NCI-H226 (cell line): ENCODE measurements at regions not wholly inside any gene's neighbourhood (a gene's known extent, or its start where the extent isn't known, plus 50 kb on each side); places are given as distances from the start of the nearest gene placed in this dataset.

ENCODE experiments used
- DNase-seq: peaks from one replicate; pipeline ENCODE4 v3.0.0-alpha.2; 2015

DNA sequence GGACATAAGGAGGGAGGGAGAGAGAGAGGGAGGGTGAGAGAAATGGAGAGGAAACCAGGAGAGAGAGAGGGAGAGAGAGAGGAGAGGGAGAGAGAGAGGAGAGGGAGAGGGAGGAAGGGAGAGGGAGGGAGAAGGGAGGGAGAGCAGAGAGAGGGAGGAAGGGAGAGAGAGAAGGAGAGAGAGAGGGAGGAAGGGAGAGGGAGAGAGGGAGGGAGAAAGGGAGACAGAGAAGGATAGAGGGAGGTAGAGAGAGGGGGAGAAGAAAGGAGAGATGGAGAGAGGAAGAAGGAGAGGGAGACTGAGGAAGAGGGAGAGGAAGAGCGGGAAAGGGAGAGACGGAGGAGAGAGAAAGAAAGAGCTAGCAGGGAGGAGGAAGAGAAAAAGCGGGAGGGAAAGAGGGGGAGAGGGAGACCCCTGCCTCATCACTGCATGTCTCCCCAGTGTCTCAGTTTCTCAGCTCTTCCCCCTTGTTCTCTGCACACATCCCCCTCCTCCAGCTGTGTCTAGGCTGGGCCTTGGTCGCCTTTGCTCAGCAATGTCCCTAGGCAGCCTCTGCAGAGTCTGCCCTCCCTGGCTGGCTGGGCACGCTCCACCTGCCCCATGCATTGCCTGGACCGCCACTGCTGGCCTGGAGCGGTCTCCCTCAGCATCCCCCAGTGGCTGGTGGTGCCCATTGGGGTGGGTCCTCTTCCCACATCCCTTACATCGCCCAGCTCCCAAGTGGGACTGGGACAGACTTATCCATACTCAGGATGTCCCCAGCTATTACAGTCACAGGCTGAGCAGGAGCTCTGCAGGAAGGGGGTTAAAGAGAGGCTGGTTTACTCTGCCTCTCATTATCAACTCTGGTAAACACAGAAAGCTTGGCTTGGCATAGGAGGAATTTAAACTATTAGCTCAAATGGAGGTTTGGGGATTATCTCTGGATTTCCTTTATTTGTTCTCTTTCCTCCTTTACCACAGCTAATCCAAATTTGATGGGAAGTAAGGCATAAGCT lies 85.7 kb upstream of the APCDD1 start:
- no peak for DNase-seq

DNA sequence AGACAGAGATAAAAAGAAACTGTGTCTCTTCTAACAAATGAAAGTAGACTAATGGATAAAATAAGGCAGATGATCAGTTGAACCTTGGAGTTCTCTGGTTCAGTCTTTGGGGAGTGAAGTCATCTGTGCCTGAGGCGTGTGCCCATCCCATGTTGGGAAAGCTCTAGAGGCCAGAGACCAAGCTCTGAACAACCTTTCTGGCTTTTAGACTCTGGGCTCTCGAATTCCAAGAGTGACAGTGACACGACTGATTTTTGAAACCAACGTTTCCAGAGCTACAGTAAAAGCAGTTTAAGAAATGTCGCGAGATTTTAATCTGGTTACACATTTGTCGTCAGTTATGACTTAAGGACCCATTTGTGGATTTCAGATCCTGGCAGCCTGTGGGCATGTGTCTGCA lies 83.7 kb upstream of the APCDD1 start:
- no peak for DNase-seq

DNA sequence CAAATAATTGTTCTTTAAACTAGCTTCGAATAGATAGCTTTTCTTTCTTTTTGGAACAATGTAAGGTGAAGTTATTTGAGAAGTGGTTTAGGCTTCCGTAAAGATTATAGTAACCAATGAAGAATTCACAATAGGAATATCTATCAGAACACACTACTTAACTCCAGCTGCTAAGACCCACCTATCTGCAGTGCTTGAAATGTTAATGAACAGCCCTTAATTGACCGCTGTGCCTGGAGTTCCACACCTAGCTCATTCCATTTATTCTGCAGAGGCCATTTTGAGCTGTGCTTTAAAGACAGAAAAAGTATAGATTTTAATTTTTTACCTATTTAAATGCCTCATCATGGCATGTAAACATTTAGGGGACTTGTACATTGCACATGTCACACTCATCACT lies 83.3 kb upstream of the APCDD1 start:
- DNase-seq: no peak

DNA sequence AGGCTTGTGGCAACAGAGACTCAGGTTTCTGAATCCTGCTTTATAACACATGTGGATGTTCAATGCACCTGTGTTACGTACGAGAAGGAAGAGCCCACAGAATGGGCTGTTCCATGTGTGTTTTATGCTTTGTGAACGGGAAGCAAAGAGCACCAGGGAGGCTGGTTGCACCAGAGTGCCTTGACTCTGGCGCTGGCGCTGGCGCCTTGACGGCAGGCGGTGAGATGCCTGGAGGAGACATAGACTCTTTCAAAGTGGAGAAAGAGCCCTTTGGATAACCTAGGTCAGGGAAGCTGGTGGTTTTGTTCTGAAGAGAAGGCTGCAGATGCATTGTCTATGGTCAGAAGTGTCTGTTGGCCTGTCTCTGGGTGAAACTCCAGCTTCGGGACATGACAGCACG lies 80.2 kb upstream of the APCDD1 start:
- DNase-seq: no peak

DNA sequence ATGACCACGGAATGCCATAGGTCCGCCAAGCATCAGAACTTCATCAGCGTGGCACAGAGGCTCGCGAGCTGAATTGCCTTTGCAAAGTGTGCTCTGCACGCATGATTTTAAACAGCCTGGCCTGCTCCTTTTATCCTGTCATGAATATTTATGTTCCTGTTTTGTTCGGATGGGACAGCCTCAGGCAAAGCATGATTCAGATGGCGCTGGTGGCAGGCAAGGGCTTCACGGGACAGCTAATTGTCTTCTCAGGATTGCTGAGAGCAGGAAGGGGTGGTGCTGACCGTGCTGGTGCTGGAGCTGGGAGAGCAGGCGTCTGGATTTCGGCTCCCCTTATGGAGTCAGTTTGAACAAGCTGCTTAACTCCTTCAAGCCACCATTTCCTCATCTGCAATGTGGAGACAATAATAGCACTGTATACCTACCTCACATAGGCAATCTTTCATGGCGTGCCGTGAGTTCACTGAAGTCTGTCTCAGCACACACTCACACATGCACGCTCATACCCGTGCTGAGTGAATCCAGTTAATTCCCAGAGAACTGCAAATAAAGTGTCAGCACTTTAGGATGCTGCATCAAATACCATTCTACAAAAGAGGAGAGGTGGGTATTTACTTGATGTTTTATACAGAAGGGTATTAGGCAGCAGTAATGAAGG lies 79.7 kb upstream of the APCDD1 start:
- no peak for DNase-seq

DNA sequence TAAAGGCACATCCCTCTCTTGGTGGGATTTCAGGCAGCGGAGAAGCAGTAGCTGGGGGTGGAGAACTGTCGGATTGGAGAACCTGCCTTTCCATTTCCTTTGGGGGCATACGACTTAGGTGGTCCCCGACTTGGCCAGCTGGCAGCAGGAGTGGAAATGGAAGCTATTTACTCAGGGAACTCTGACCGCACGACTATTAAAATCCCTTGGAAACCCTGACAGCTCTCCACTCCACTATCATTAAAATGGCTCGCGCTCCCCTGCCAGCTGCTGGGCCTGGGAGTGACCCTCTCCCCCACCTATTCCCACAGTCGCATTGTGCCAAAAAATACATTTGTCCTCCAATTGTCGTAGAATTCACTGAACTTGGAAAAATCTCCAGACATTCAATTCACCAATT lies 77.7 kb upstream of the APCDD1 start:
- DNase-seq: no peak

DNA sequence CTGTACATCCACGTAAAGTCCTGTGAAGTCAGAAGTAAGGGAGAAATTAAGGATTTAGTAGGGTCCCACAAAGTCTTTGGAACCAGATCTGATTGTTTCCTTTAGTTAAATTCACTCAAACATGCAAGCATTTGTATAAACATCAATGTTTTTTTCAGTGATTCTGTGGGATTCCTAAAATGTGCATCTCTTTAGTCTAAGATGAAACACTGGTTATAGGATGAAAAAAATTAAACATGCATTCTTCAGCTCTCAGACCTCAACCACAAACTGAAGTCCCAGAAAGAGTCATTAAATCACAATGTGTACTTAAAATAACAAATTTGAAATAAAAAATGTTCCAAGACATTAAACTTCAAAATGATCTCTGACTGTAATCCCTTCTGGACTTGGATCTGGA lies 76.5 kb upstream of the APCDD1 start:
- no peak for DNase-seq

DNA sequence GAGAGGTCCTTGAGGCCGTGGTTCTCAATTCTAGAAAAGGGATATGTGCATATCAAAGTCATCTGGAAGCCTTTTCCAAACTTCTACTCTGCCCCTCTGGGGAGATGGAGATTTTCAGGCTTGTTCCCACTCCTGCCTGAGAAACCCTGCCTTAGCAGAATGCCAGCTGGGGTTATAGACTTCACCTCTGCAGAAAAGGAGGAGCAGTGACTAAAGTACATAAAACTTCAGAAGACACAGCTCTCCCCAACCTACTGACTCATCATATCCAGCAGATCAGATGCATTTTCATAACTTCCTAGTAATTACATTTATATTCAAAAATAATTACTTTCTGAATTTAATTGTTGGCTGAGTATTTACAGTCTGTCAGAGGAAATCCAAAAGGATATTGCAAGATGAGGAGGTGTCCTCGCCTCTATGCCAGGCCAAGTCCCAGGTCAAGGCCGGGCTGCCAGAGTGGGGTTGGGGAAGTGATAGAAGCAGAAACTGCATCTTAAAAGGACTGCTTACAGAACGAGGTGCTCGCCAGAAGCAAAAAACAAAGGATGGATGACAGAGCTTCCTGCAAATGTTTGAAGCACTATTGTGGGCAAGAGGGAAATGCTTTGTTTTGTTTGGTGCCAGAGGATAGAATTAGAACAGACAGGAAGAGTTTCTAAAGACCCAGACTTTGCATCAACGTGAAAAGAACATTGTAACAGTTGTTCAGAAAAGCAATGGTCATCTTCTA lies 75.6 kb upstream of the APCDD1 start:
- DNase-seq: no peak

DNA sequence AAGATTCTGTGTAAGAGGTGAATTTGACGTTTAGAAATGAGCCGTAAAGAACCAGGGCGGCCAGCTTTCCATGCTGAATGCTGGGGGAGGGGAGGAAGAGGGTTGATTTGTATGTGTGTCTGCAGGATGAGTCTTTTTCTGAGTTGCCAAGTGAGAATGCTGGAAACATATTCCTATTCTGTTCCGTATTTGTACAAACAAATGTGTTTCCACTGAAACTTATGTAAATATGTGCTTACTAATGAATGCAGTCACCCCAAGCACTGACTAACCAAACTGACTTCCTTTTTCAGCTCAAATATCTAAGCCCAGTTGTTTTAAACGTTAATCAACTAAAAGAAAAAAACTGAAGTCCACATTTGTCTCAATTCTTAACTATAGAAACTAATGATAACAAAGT lies 74.9 kb upstream of the APCDD1 start:
- no peak for DNase-seq

DNA sequence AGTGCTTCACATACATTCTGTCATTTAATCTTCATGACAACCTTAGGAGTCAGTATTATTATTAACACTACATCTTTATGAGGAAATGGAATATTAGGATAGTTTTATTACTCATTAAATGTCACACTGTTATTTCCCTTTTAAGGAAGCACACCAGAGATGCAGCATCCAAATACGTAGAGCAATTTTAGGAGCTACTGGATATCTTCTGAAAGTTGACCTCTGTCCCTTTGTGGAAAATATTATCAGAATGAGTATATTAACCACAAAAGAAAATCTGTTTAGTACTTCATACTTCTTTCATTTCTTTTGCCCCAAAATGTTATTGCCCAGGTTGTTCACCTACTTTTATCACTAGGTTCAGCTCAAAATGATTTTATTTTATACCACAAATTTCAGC lies 72.9 kb upstream of the APCDD1 start:
- no peak for DNase-seq

DNA sequence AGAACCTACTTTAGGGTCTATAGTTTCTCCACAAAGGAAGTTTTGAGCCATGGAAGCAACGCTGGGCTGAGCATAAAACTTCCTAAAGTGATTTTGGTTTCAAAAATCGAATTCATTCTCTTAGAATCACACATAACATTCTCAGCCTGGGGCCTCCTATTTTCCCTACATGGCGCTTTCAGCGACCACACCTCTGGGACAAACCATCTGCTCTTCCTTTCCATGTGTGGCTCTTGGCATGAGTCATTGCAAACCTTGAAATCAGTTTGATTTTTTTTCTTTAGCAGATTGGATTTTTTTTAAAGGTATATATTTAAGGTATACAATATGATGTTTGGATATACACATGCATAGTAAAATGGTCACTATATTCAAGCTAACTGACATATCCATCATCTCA lies 72.5 kb upstream of the APCDD1 start:
- no peak for DNase-seq

DNA sequence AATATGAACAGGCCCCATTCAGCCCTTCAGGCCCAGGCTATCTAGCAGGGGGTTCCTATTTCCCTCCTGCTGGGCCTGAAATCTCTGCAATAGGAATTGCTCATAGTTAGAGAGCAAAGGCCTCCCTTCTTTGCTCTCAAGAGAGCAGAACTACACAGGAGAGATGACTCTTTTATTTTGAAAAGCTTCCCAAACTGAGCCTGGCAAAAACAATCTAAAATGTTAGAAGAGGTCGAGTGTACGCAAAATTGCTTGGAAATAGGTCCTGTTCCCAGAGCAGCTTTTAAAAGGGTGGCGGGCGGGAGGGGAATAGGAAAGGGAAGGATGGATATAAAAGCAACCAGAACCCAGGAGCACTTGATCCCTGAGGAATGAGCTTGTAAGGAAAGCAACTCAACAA lies 68.4 kb upstream of the APCDD1 start:
- DNase-seq: no peak

DNA sequence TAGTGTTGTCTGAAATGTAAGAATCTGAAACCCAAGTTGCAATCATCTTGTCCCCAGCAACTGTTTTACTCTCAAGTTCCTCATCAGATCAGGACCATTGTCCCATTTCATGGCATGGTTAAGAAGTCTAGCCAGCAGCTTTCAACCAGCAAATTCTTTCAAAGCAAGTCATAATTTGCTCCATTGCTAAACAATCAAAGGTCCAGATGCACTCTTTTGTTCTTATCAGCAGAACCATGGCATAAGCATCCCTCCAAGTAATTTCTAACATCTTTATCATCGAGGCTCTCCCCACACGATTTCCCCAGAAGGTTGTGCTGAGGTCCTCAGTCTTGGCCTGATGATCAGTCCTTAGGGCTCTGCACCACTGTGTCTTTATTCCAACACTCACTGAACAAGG lies 67.5 kb upstream of the APCDD1 start:
- peak; percentile 38 for DNase-seq

DNA sequence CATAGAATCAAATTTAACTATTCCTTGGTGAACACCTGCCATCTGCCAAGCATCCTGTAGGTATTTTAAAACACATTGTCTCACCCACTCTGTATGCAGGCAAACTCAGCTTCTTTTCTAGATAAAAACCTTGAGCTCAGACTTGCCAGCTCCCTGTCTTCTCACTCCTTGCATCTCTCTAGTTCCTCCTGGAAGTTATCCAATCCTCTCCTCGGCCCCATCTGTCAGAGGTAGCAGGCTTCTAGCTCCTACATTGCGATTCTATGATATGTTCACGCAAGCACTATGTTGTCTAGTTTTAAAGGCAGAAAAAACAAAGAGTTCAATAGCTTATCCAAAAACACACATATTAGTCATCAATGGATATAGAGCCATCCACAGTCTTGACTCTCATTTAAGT lies 67.0 kb upstream of the APCDD1 start:
- DNase-seq: peak; percentile 15

DNA sequence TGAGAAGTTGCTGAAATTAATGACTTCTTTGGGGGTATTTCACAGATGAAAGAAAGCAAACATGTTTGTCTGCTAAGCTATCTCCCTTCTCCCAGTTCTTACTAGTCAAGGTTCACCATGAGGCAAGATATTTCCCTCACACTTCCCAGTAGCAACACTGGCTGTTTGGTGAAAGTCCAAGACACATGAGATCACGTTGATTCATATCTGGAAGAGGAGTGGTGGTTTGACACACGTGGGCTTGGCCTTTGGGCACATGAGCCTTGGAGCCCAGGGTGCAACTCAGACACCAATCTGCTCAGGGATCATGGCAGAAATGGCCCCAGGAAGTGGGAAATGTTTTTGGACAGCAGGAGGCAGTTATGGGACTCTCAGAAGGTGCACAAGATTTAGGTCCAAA lies 66.1 kb upstream of the APCDD1 start:
- no peak for DNase-seq

DNA sequence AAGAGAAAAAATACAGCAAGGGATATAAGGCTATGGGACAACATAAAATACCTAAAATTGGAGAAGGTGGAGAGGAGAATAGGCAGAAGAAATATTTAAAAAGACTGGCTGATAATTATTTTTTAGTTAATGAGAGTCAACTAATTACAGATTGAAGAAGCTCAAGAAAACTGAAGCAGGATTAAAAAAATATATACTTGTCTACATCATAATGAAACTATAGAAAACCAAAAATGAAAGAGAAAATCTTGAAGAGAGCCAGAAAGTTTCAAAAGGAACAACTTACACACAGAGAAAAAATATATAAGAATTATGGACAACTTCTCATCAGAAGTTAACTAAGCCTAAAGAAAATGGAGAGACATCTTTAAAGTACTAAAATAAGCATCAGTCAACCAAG lies 62.9 kb upstream of the APCDD1 start:
- no peak for DNase-seq

DNA sequence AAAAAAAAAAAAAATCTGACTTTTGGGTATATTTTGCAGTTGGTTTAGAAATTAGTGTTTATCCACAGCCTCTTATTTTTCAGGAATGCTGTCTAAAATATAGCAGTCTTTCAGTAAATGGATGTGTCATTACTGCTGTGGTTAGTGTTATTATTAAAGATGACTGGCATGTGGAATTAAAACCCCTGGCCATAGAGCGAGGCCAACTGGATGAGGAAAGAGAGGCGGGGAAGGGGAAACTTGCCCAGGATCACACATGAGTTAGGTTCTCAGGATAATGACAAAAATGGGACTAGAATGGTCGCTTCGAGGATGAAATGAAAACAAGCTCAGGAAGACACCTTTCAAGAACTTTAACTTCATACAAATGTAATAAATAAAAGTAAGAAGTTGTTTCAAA lies 57.4 kb upstream of the APCDD1 start:
- DNase-seq: no peak

DNA sequence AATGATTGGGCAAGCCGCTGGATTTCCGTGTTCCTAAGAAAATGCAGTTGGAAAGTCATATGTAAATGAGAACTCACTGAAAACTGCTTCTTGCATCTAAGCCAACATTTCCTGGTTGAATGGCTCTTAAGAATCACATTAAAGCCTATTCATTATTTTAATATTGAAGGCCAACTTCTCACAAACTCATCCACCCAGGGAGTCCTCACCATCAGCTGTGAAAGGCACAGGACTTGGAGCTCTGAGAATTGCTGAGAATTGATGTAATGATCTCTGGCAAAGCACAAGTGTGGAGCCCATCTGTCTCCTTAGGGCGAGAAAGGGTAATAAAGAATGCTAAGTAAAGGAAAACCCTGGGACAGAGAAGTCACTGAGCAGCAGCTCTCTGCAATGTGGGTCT lies 55.9 kb upstream of the APCDD1 start:
- DNase-seq: no peak

DNA sequence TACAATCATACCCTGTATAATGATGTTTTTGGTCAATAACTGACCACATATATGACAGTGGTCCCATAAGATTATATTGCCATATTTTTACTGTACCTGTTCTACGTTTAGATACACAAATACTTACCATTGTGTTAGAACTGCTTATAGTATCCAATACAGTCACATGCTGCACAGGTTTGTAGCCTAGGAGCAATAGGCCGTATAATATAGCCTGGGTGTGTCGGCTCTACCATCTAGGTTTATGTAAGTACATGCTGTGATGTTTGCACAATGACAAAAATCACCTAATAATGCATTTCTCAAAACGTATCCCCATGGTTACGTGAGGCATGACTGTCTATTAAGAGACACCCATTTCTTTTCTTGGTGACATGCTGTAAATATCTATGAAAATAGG lies 55.0 kb upstream of the APCDD1 start:
- no peak for DNase-seq

DNA sequence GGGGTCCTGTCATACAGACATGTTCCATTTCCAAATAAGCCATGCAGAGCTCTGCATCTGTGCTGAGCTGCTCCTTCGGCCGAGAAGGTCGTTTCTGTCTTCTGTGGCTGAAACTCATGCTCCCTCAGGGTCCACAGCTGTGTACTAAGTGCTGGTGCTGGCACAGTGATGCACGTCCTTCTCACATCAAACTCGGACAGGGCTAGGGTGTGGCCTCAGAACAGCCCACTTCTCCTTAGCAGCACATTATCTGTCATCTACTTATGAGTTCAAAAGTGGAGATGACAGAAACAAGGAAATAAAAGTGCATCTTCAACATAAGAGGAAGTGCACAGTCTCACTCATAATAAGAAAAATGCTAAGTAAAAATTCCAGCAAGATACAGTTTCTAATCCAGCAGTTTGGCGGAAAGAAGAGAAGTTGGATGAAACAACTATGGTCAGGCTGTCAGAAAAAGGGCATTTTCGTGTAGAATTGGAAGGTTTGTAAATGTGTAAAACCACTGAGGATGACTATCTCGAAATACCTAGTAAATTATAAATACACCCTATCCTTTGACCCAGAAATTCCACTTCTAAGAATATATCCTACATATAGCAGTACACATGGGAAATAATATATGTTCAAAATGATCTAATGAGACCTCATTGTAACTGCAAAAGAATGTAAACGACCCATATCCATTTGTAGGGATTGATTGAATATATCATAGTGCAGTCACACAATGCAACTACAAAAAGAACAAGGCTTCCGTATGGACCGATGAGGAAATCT lies 53.7 kb upstream of the APCDD1 start:
- no peak for DNase-seq

DNA sequence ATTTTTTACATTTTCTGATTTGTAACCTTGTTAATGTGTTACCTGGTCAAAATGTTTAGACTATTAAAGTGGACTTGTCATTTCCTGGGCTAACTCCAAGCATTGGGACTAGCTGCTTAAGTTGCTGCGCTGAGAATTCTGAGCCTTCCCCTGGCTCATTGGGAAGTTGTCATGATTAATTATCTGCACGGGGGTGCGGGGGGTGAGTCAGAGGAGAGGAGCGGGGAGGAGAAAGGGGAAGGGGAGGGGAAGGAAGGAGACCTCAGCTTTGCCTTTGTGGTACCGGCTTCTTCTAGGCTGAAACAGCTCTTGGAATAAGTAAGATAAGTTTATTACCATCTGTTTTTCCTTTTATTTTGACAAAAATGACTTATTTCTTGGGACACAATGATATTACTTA lies 52.9 kb upstream of the APCDD1 start:
- DNase-seq: no peak

DNA sequence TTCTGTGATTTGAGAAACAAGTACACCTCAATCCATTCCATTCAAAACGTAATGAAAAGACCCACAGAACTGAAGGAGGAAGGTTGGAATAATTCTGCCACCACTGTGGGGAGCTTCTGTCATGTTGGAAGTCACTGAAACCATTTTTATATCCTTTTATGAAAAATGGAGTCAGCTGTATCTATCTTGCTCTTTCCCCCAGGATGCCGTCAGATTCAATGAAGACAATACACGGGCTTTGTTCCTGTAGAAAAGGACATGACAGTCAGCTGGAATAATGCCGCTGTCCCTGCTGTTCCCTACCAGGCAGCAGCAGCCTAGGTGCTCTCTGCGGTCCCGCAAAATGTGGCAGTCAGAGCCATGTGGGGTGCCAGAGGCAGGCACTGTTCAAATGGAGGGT lies 52.5 kb upstream of the APCDD1 start:
- DNase-seq: no peak
